PC-3 (cell line): ENCODE measurements at regions not wholly inside any gene's neighbourhood (a gene's known extent, or its start where the extent isn't known, plus 50 kb on each side); places are given as distances from the start of the nearest gene placed in this dataset.

ENCODE experiments used
- CTCF ChIP-seq: fragments of 300-600 bp; sonication (generic); conservative IDR thresholded peaks from 2 replicates; pipeline ENCODE4 v1.5.1; 2017; ENCODE audit warnings: antibody characterized with exemption, low read depth, mild to moderate bottlenecking, low read length
- EZH2 ChIP-seq: fragments of 300-600 bp; sonication (generic); IDR thresholded peaks from one replicate; pipeline ENCODE4 v1.6.1; 2017; ENCODE audit warnings: antibody characterized with exemption, mild to moderate bottlenecking, low read length; ENCODE audit not compliant: unreplicated experiment
- EZH2phosphoT487 ChIP-seq: fragments of 300-600 bp; sonication (generic); IDR thresholded peaks from 2 replicates; pipeline ENCODE4 v1.6.1; 2018; ENCODE audit warnings: mild to moderate bottlenecking, antibody characterized with exemption, low read length, borderline replicate concordance

DNA sequence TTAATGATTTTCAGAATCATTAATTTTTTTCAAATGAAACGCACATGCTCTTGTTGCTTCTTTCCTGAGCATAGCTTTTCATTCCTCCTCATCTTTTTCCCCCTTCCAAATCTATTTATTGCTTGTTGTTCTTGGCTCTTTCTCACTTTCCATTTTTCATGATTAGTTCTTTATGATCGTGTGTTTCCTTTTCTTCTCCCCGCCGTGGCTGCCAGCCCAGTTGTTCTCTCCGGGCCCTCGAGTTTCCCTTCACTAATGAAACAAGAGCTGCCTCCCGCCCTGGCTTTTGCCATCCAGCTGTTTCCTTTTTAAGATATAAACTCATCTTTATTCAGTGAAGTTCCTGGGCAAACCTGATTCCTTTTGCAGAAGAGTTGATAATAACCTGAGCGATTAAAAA is 170.2 kb upstream of the NR2F2 start:
- TF ChIP-seq CTCF, result no peak
- no peak for TF ChIP-seq EZH2
- TF ChIP-seq EZH2phosphoT487, result no peak
